GM18508 (cell line): ENCODE measurements at regions not wholly inside any gene's neighbourhood (a gene's known extent, or its start where the extent isn't known, plus 50 kb on each side); places are given as distances from the start of the nearest gene placed in this dataset.

Experiments
- ATAC-seq: cut with Tn5 transposase; IDR thresholded peaks from one replicate; pipeline ENCODE4 v1.9.1; 2021; ENCODE audit warnings: moderate number of reproducible peaks; ENCODE audit not compliant: insufficient read depth, unreplicated experiment

GRCh38 chr6:43970913-43971775, 156.1 kb downstream of the MRPL14 start:
- ATAC-seq: no peak

- no peak for ATAC-seq
Measured at GRCh38 chr6:43970068-43970912, 157.0 kb downstream of the MRPL14 start.

GRCh38 chr6:43969158-43969981, 157.9 kb downstream of the MRPL14 start:
- no peak for ATAC-seq

GRCh38 chr6:43968110-43968965, 158.9 kb downstream of the MRPL14 start:
- no peak for ATAC-seq

GRCh38 chr6:43967719-43968091, 159.5 kb downstream of the MRPL14 start:
- no peak for ATAC-seq

- ATAC-seq: no peak
Measured at GRCh38 chr6:43966853-43967718, 160.2 kb downstream of the MRPL14 start.

GRCh38 chr6:43966374-43966658, 160.9 kb downstream of the MRPL14 start:
- no peak for ATAC-seq

GRCh38 chr6:43965628-43966373, 161.5 kb downstream of the MRPL14 start:
- ATAC-seq: no peak

- ATAC-seq: no peak
Measured at GRCh38 chr6:43964659-43965570, 162.3 kb downstream of the MRPL14 start.

- no peak for ATAC-seq
Measured at GRCh38 chr6:43963877-43964658, 163.2 kb downstream of the MRPL14 start.

- ATAC-seq: no peak
Measured at GRCh38 chr6:43963203-43963602, 164.0 kb downstream of the MRPL14 start.

- ATAC-seq: no peak
Measured at GRCh38 chr6:43962458-43962857, 164.8 kb downstream of the MRPL14 start.

GRCh38 chr6:43957273-43957672, 170.0 kb downstream of the MRPL14 start:
- no peak for ATAC-seq

- no peak for ATAC-seq
Measured at GRCh38 chr6:43956478-43956877, 170.8 kb downstream of the MRPL14 start.

- no peak for ATAC-seq
Measured at GRCh38 chr6:43954311-43955131, 172.7 kb downstream of the MRPL14 start.
